SK-N-SH treated with all-trans-retinoic acid at 6 μM for 48 hours (cell line): ENCODE measurements at regions not wholly inside any gene's neighbourhood (a gene's known extent, or its start where the extent isn't known, plus 50 kb on each side); places are given as distances from the start of the nearest gene placed in this dataset.

Experiments
- ISL1 ChIP-seq: fragments of 250-450 bp; sonication (Bioruptor Pico); IDR thresholded peaks from 2 replicates; pipeline ENCODE4 v2.1.2; 2022; ENCODE audit warnings: mild to moderate bottlenecking, moderate library complexity
- TOX ChIP-seq: fragments of 250-450 bp; sonication (Bioruptor Pico); IDR thresholded peaks from 2 replicates; pipeline ENCODE4 v1.8.0; 2021; ENCODE audit warnings: mild to moderate bottlenecking, moderate library complexity, borderline replicate concordance
- TF ChIP-seq, protein P1 (sequence below): fragments of 250-450 bp; sonication (Bioruptor Pico); IDR thresholded peaks from 2 replicates; pipeline ENCODE4 v1.5.1; 2020; ENCODE audit warnings: low read depth, mild to moderate bottlenecking, moderate library complexity
- TF ChIP-seq, protein P2 (sequence below): fragments of 250-450 bp; sonication (Bioruptor Pico); IDR thresholded peaks from 2 replicates; pipeline ENCODE4 v1.8.0; 2020; ENCODE audit warnings: mild to moderate bottlenecking, moderate library complexity, borderline replicate concordance

DNA sequence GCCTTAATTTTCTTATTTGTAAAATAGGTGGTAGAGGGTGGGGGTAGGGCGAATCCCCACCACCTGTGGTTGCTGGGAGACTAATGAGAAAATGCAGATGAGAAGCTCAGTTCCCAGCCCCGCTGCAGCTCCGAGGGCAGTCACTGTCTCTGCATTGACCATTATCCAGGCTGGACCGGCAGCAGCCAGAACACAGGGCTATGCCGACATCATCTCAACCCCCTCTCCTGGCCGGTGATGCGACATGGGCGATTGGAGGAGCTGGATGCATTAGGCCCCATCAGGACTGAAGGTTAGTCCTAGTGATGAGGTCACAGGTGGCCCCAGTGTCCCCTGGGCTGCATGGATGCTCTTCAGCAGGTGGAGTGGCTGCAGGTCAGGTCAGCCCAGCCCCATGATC, 412.4 kb downstream of the CTTN start:
- TF ChIP-seq TOX: no peak
- TF ChIP-seq, protein P1, sequence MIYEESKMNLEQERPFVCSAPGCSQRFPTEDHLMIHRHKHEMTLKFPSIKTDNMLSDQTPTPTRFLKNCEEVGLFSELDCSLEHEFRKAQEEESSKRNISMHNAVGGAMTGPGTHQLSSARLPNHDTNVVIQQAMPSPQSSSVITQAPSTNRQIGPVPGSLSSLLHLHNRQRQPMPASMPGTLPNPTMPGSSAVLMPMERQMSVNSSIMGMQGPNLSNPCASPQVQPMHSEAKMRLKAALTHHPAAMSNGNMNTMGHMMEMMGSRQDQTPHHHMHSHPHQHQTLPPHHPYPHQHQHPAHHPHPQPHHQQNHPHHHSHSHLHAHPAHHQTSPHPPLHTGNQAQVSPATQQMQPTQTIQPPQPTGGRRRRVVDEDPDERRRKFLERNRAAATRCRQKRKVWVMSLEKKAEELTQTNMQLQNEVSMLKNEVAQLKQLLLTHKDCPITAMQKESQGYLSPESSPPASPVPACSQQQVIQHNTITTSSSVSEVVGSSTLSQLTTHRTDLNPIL (CRISPR knock-in tag): no peak
- TF ChIP-seq, protein P2, sequence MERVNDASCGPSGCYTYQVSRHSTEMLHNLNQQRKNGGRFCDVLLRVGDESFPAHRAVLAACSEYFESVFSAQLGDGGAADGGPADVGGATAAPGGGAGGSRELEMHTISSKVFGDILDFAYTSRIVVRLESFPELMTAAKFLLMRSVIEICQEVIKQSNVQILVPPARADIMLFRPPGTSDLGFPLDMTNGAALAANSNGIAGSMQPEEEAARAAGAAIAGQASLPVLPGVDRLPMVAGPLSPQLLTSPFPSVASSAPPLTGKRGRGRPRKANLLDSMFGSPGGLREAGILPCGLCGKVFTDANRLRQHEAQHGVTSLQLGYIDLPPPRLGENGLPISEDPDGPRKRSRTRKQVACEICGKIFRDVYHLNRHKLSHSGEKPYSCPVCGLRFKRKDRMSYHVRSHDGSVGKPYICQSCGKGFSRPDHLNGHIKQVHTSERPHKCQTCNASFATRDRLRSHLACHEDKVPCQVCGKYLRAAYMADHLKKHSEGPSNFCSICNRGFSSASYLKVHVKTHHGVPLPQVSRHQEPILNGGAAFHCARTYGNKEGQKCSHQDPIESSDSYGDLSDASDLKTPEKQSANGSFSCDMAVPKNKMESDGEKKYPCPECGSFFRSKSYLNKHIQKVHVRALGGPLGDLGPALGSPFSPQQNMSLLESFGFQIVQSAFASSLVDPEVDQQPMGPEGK (CRISPR knock-in tag): no peak
- no peak for TF ChIP-seq ISL1 (CRISPR knock-in tag)
